Glutamatergic neuron (in vitro differentiated cells): ENCODE measurements at regions not wholly inside any gene's neighbourhood (a gene's known extent, or its start where the extent isn't known, plus 50 kb on each side); places are given as distances from the start of the nearest gene placed in this dataset.

Source experiments
- DNase-seq: peaks from one replicate; pipeline ENCODE4 v3.0.0; 2022
- H3K27ac Mint-ChIP-seq: one replicate; pipeline ENCODE4 v1.8.0; 2020; ENCODE audit warnings: mild to moderate bottlenecking, mixed read lengths, inconsistent platforms; ENCODE audit not compliant: unreplicated experiment
- H3K27me3 Mint-ChIP-seq: one replicate; pipeline ENCODE4 v1.8.0; 2020; ENCODE audit warnings: mild to moderate bottlenecking, moderate library complexity, mixed read lengths, inconsistent platforms; ENCODE audit not compliant: unreplicated experiment
- H3K36me3 Mint-ChIP-seq: one replicate; pipeline ENCODE4 v1.8.0; 2020; ENCODE audit warnings: mild to moderate bottlenecking, mixed read lengths, inconsistent platforms; ENCODE audit not compliant: unreplicated experiment
- H3K4me1 Mint-ChIP-seq: one replicate; pipeline ENCODE4 v1.8.0; 2020; ENCODE audit warnings: mild to moderate bottlenecking, low read depth, mixed read lengths, inconsistent platforms; ENCODE audit not compliant: unreplicated experiment
- H3K4me3 Mint-ChIP-seq: one replicate; pipeline ENCODE4 v1.8.0; 2020; ENCODE audit warnings: mild to moderate bottlenecking, mixed read lengths, inconsistent platforms; ENCODE audit not compliant: unreplicated experiment
- H3K9me3 Mint-ChIP-seq: one replicate; pipeline ENCODE4 v1.8.0; 2020; ENCODE audit warnings: mild to moderate bottlenecking, moderate library complexity, mixed read lengths, inconsistent platforms; ENCODE audit not compliant: unreplicated experiment
- TF ChIP-seq, protein P1 (sequence below): fragments of 200-600 bp; sonication (generic); IDR thresholded peaks from one replicate; pipeline ENCODE4 v1.5.0; 2021; ENCODE audit not compliant: partially characterized antibody, unreplicated experiment

DNA sequence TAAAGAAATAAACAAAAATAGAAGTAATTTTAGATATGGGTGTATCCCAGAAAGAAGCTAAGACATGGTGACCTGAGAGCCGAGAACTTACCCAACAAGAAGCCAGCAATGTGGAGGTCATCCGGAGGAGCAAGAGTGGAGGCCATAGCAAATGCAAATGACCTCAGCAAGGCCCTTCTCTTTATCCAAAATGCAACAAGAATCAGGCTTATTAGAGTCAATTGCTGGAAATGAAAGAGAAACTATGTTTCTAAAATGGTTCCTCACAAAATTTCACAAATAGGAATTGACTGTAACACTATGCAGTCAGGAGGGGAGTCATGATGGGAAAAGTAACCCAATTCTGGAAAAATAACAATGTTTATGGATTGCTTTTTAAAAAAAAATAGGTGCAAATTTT lies 90.4 kb downstream of the TNFAIP3 start:
- Mint-ChIP-seq H3K4me1 (no peaks in the 10 kb centered on the region), H3K27ac (no peak overlapping the region), H3K9me3 (peaks cover 3% of the 10 kb centered on the region), H3K36me3 (peaks cover 6% of the 10 kb centered on the region), H3K4me3 (no peak overlapping the region), H3K27me3 (no peaks in the 10 kb centered on the region)
- no peak for DNase-seq
- TF ChIP-seq, protein P1, sequence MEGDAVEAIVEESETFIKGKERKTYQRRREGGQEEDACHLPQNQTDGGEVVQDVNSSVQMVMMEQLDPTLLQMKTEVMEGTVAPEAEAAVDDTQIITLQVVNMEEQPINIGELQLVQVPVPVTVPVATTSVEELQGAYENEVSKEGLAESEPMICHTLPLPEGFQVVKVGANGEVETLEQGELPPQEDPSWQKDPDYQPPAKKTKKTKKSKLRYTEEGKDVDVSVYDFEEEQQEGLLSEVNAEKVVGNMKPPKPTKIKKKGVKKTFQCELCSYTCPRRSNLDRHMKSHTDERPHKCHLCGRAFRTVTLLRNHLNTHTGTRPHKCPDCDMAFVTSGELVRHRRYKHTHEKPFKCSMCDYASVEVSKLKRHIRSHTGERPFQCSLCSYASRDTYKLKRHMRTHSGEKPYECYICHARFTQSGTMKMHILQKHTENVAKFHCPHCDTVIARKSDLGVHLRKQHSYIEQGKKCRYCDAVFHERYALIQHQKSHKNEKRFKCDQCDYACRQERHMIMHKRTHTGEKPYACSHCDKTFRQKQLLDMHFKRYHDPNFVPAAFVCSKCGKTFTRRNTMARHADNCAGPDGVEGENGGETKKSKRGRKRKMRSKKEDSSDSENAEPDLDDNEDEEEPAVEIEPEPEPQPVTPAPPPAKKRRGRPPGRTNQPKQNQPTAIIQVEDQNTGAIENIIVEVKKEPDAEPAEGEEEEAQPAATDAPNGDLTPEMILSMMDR, result no peak

DNA sequence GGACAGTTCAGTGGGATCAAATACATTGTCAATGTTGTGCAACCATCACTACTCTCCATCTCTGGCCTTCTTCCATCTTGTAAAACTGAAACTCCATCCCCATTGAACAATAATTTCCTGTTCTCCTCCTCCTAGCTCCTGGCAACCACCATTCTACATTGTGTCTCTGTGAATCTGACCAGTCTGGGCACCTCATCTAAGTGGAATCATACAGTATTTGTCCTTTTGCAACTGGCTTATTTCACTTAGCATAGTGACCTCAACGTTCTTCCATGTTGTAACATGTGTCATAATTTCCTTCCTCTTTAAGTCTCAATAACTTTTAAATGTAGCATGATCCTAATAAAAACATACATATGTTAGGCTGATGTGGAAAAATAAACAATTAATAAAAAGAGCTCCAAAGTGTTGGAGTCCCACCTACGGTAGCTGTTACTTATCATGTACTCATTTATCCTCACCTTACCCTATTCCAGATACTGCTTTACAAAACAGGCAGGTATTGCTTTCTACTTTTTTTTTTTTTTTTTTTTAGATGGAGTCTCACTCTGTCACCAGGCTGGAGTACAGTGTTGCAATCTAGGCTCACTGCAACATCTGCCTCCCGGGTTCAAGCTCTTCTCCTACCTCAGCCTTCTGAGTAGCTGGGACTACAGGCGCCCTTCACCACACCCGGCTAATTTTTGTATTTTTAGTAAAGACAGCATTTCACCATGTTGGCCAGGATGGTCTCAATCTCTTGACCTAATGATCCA lies 91.9 kb downstream of the TNFAIP3 start:
- no peak overlapping the region for H3K4me3 Mint-ChIP-seq
- no peak for DNase-seq
- TF ChIP-seq, protein P1, result no peak
- peaks cover 3% of the 10 kb centered on the region for H3K9me3 Mint-ChIP-seq
- H3K36me3 Mint-ChIP-seq, result peaks cover 6% of the 10 kb centered on the region
- no peak overlapping the region for H3K27ac Mint-ChIP-seq
- H3K27me3 Mint-ChIP-seq, result no peaks in the 10 kb centered on the region
- no peaks in the 10 kb centered on the region for H3K4me1 Mint-ChIP-seq

DNA sequence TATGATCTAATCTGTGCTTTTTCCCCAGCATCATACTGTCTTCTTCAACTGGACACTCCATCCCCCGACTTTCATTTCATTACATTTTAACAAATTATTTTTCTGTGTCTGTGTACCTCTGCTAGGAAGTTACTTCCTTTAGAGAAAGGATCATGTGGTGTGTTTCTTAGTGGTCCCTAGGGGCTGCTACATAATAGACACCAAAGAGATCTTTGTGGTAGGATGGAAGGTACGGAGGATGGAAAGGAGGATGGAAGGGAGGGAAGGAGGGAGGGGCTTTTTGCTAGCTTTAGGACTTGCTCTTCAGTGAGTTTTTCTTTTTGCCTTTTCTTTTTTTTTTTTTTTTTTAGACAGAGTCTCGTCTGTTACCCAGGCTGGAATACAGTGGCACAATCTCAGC lies 95.7 kb downstream of the TNFAIP3 start:
- peaks cover 2% of the 10 kb centered on the region for H3K27me3 Mint-ChIP-seq
- H3K4me3 Mint-ChIP-seq, result no peak overlapping the region
- no peaks in the 10 kb centered on the region for H3K9me3 Mint-ChIP-seq
- no peak for DNase-seq
- H3K27ac Mint-ChIP-seq, result no peak overlapping the region
- TF ChIP-seq, protein P1, result no peak
- H3K36me3 Mint-ChIP-seq, result no peaks in the 10 kb centered on the region
- no peaks in the 10 kb centered on the region for H3K4me1 Mint-ChIP-seq

DNA sequence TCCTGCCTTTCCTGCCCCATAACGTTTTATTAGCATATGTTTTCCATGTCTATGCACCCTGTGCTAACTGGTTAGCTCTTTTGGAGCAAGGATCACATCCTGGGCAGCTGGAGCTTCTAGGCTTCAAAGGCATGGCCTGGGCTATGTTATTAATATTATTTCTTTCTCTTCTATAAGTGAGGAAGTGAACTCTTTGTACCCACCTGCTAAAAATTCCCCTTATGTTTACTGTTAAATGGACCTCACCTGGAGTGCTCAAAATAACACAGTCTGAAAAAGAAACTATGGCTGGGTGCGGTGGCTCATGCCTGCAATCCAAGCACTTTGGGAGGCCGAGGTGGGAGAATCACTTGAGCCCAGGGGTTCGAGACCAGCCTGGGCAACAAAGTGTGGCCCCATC lies 97.8 kb downstream of the TNFAIP3 start:
- Mint-ChIP-seq H3K4me1 (no peaks in the 10 kb centered on the region), H3K27ac (no peak overlapping the region), H3K27me3 (peaks cover 2% of the 10 kb centered on the region), H3K36me3 (no peaks in the 10 kb centered on the region), H3K4me3 (no peak overlapping the region), H3K9me3 (no peaks in the 10 kb centered on the region)
- TF ChIP-seq, protein P1, result no peak
- DNase-seq, result no peak

DNA sequence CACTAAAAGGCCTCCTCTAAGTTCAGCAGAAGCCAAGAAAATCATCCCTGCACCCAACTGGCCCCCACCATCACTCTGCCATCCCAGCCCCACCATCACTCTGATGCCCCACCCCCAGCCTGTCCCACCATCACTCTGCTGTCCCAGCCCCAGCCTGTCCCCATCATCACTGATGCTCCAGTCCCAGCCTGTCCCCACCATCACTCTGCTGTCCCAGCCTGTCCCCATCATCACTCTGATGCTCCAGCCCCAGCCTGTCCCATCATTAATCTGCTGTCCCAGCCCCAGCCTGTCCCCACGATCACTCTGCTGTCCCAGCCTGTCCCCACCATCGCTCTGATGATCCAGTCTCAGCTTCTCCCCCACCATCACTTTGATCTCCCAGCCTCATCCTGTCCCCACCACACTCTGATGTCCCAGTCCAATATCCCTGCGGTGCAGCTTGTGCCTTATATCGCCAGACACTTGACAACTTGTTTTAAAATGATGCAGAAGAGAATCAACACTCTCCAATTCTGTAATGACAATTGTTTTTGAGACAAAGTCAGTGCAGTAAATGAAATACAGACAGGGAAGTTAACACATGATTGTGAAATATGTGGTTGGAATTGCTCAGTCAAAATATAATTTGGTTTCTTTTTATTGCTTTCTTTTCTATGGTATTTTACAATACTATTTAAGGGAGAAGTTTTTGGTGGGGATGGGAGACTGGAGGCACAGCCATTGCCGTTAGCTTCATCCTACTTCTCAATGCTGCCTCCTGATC lies 100.8 kb downstream of the TNFAIP3 start:
- H3K4me3 Mint-ChIP-seq, result no peak overlapping the region
- H3K27me3 Mint-ChIP-seq, result peaks cover 2% of the 10 kb centered on the region
- TF ChIP-seq, protein P1, result no peak
- no peak overlapping the region for H3K27ac Mint-ChIP-seq
- DNase-seq, result no peak
- no peaks in the 10 kb centered on the region for H3K9me3 Mint-ChIP-seq
- no peaks in the 10 kb centered on the region for H3K36me3 Mint-ChIP-seq
- H3K4me1 Mint-ChIP-seq, result no peaks in the 10 kb centered on the region
